WTC11 (cell line): ENCODE measurements at regions not wholly inside any gene's neighbourhood (a gene's known extent, or its start where the extent isn't known, plus 50 kb on each side); places are given as distances from the start of the nearest gene placed in this dataset.

Experiments used
- ATAC-seq: fragments of 200-7000 bp; cut with Tn5 transposase; 2 replicates; pipeline ENCODE4 v1.10.0; 2021; ENCODE audit warnings: mild to moderate bottlenecking, moderate library complexity
- CTCF ChIA-PET: fragments of 300-600 bp; sonication (Branson Sonifier 250); formaldehyde crosslinking; loops from one replicate; lab custom pipeline; 2021; ENCODE audit warnings: antibody characterized with exemption; lab: Charles Lee
- POLR2A ChIA-PET: fragments of 350-600 bp; sonication (Branson Sonifier 250); formaldehyde crosslinking; loops from one replicate; lab custom pipeline; 2021; ENCODE audit warnings: antibody characterized with exemption; lab: Charles Lee
- DNase-seq: peaks from one replicate; pipeline ENCODE4 v3.0.0; 2021; ENCODE audit warnings: low spot score
- H3K27ac Mint-ChIP-seq: 2 replicates; pipeline ENCODE4 v1.8.0; 2021; ENCODE audit warnings: mixed read lengths
- H3K27me3 Mint-ChIP-seq: 2 replicates; pipeline ENCODE4 v1.8.0; 2021; ENCODE audit warnings: low read depth, mild to moderate bottlenecking, moderate library complexity, mixed read lengths
- H3K36me3 Mint-ChIP-seq: 2 replicates; pipeline ENCODE4 v1.8.0; 2021; ENCODE audit warnings: mixed read lengths
- H3K4me1 Mint-ChIP-seq: 2 replicates; pipeline ENCODE4 v1.8.0; 2022; ENCODE audit warnings: mixed read lengths
- H3K4me3 Mint-ChIP-seq: 2 replicates; pipeline ENCODE4 v1.8.0; 2021; ENCODE audit warnings: mild to moderate bottlenecking, moderate library complexity, mixed read lengths
- H3K9me3 Mint-ChIP-seq: 2 replicates; pipeline ENCODE4 v1.8.0; 2021; ENCODE audit warnings: mixed read lengths
- AFF4 ChIP-seq: sonication (generic); formaldehyde crosslinking; IDR thresholded peaks from 2 replicates; pipeline ENCODE4 v1.8.1; 2023; ENCODE audit warnings: mild to moderate bottlenecking, missing genetic modification reagents, borderline replicate concordance
- ATF1 ChIP-seq: sonication (generic); formaldehyde crosslinking; IDR thresholded peaks from 2 replicates; pipeline ENCODE4 v1.8.1; 2023; ENCODE audit warnings: mild to moderate bottlenecking, moderate library complexity, missing genetic modification reagents
- CBFB ChIP-seq: sonication (generic); formaldehyde crosslinking; IDR thresholded peaks from 2 replicates; pipeline ENCODE4 v1.8.1; 2022; ENCODE audit warnings: mild to moderate bottlenecking, low read depth, missing genetic modification reagents
- CREB1 ChIP-seq: sonication (generic); formaldehyde crosslinking; IDR thresholded peaks from 2 replicates; pipeline ENCODE4 v1.8.0; 2023; ENCODE audit warnings: mild to moderate bottlenecking, missing genetic modification reagents
- FOXP1 ChIP-seq: sonication (generic); formaldehyde crosslinking; IDR thresholded peaks from 2 replicates; pipeline ENCODE4 v1.8.0; 2022; ENCODE audit warnings: missing genetic modification reagents, mild to moderate bottlenecking, moderate library complexity, borderline replicate concordance
- HMGA2 ChIP-seq: fragments of 250-450 bp; sonication (Bioruptor Pico); IDR thresholded peaks from 2 replicates; pipeline ENCODE4 v1.4.0; 2021; ENCODE audit warnings: mild to moderate bottlenecking, moderate library complexity
- HMGXB4 ChIP-seq: sonication (generic); formaldehyde crosslinking; IDR thresholded peaks from 2 replicates; pipeline ENCODE4 v1.8.1; 2023; ENCODE audit warnings: mild to moderate bottlenecking, moderate library complexity, missing genetic modification reagents
- KAT7 ChIP-seq: sonication (generic); formaldehyde crosslinking; IDR thresholded peaks from 2 replicates; pipeline ENCODE4 v1.8.1; 2023; ENCODE audit warnings: missing genetic modification reagents, mild to moderate bottlenecking, borderline replicate concordance
- MXD4 ChIP-seq: fragments of 250-450 bp; sonication (Bioruptor Pico); IDR thresholded peaks from 2 replicates; pipeline ENCODE4 v1.8.0; 2021; ENCODE audit warnings: mild to moderate bottlenecking, moderate library complexity, borderline replicate concordance
- NR3C1 ChIP-seq: sonication (generic); formaldehyde crosslinking; conservative IDR thresholded peaks from 2 replicates; pipeline ENCODE4 v1.8.1; 2023; ENCODE audit warnings: low read depth, mild to moderate bottlenecking, missing genetic modification reagents
- SMAD3 ChIP-seq: sonication (generic); formaldehyde crosslinking; IDR thresholded peaks from 2 replicates; pipeline ENCODE4 v1.8.0; 2022; ENCODE audit warnings: missing genetic modification reagents, mild to moderate bottlenecking, borderline replicate concordance
- ZNF121 ChIP-seq: sonication (generic); formaldehyde crosslinking; IDR thresholded peaks from 2 replicates; pipeline ENCODE4 v1.8.0; 2023; ENCODE audit warnings: missing genetic modification reagents
- ZNF263 ChIP-seq: sonication (generic); formaldehyde crosslinking; IDR thresholded peaks from 2 replicates; pipeline ENCODE4 v1.8.1; 2022; ENCODE audit warnings: low read depth, mild to moderate bottlenecking, moderate library complexity, missing genetic modification reagents
- ZNF281 ChIP-seq: sonication (generic); formaldehyde crosslinking; IDR thresholded peaks from 2 replicates; pipeline ENCODE4 v1.8.0; 2023; ENCODE audit warnings: mild to moderate bottlenecking, missing genetic modification reagents
- TF ChIP-seq, protein P1 (sequence below): sonication (generic); formaldehyde crosslinking; conservative IDR thresholded peaks from 2 replicates; pipeline ENCODE4 v1.8.1; 2023; ENCODE audit warnings: mild to moderate bottlenecking, low read depth, missing genetic modification reagents, moderate library complexity
- TF ChIP-seq, protein P2 (sequence below): sonication (generic); formaldehyde crosslinking; IDR thresholded peaks from 2 replicates; pipeline ENCODE4 v1.8.0; 2022; ENCODE audit warnings: mild to moderate bottlenecking, missing genetic modification reagents
- TF ChIP-seq, protein P3 (sequence below): sonication (generic); formaldehyde crosslinking; IDR thresholded peaks from 2 replicates; pipeline ENCODE4 v1.8.0; 2022; ENCODE audit warnings: mild to moderate bottlenecking, missing genetic modification reagents

DNA sequence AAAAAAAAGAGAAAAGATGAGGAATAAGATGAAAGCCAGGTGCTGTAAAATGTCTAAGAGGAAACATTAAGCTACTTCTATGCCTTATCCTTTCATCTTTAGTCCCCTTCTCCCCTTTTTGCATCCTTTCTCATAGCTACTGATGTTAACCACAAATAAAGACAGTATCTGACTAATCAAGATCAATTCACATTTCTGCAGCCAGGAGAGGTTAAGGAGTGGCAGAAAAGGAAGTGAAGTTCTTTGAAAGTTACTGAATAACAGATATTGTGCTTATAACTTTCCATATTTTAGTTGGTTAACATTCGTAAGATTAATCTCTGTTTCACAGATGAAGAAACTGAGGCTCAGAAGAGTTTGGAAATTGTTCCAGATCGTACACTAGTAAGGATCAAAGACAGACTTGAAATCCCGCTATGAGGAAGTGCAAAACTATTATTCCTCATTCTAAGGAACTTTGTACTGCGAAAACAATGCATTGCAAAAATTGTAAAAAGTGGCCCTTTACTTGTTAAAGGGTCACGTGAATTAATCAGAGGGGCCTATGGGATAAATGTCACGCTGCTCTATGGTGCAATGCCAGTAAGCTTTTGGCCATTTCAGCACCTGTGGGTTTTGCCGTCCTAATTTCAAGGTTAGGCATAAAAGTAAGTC, 117.7 kb upstream of the GRM7 start (continued):
- no peak for TF ChIP-seq ZNF281 (CRISPR knock-in tag)
- TF ChIP-seq, protein P1, sequence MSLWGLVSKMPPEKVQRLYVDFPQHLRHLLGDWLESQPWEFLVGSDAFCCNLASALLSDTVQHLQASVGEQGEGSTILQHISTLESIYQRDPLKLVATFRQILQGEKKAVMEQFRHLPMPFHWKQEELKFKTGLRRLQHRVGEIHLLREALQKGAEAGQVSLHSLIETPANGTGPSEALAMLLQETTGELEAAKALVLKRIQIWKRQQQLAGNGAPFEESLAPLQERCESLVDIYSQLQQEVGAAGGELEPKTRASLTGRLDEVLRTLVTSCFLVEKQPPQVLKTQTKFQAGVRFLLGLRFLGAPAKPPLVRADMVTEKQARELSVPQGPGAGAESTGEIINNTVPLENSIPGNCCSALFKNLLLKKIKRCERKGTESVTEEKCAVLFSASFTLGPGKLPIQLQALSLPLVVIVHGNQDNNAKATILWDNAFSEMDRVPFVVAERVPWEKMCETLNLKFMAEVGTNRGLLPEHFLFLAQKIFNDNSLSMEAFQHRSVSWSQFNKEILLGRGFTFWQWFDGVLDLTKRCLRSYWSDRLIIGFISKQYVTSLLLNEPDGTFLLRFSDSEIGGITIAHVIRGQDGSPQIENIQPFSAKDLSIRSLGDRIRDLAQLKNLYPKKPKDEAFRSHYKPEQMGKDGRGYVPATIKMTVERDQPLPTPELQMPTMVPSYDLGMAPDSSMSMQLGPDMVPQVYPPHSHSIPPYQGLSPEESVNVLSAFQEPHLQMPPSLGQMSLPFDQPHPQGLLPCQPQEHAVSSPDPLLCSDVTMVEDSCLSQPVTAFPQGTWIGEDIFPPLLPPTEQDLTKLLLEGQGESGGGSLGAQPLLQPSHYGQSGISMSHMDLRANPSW (CRISPR knock-in tag): no peak
- TF ChIP-seq HMGXB4 (CRISPR knock-in tag): no peak
- no peak for TF ChIP-seq MXD4 (CRISPR knock-in tag)
- TF ChIP-seq, protein P2, sequence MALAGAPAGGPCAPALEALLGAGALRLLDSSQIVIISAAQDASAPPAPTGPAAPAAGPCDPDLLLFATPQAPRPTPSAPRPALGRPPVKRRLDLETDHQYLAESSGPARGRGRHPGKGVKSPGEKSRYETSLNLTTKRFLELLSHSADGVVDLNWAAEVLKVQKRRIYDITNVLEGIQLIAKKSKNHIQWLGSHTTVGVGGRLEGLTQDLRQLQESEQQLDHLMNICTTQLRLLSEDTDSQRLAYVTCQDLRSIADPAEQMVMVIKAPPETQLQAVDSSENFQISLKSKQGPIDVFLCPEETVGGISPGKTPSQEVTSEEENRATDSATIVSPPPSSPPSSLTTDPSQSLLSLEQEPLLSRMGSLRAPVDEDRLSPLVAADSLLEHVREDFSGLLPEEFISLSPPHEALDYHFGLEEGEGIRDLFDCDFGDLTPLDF (CRISPR knock-in tag): no peak
- no peak for TF ChIP-seq CBFB (CRISPR knock-in tag)
- no peak for TF ChIP-seq ZNF121 (CRISPR knock-in tag)
- TF ChIP-seq KAT7: no peak
- TF ChIP-seq ATF1 (CRISPR knock-in tag): no peak
- TF ChIP-seq HMGA2 (CRISPR knock-in tag): no peak
- no peak for TF ChIP-seq AFF4 (CRISPR knock-in tag)

- TF ChIP-seq MXD4 (CRISPR knock-in tag) (no peak), CREB1 (CRISPR knock-in tag) (no peak), ZNF263 (CRISPR knock-in tag) (no peak), NR3C1 (CRISPR knock-in tag) (no peak), FOXP1 (CRISPR knock-in tag) (no peak), SMAD3 (CRISPR knock-in tag) (no peak)
- TF ChIP-seq, protein P3, sequence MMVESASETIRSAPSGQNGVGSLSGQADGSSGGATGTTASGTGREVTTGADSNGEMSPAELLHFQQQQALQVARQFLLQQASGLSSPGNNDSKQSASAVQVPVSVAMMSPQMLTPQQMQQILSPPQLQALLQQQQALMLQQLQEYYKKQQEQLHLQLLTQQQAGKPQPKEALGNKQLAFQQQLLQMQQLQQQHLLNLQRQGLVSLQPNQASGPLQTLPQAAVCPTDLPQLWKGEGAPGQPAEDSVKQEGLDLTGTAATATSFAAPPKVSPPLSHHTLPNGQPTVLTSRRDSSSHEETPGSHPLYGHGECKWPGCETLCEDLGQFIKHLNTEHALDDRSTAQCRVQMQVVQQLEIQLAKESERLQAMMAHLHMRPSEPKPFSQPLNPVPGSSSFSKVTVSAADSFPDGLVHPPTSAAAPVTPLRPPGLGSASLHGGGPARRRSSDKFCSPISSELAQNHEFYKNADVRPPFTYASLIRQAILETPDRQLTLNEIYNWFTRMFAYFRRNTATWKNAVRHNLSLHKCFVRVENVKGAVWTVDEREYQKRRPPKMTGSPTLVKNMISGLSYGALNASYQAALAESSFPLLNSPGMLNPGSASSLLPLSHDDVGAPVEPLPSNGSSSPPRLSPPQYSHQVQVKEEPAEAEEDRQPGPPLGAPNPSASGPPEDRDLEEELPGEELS (CRISPR knock-in tag): no peak
- TF ChIP-seq, all 79 proteins: peak for 0
- DNase-seq (no peak), ATAC-seq (no peak)
- Mint-ChIP-seq H3K27ac (no peak overlapping the region), H3K4me1 (peaks cover 9% of the 10 kb centered on the region), H3K27me3 (no peaks in the 10 kb centered on the region), H3K4me3 (no peak overlapping the region), H3K36me3 (peaks cover 45% of the 10 kb centered on the region), H3K9me3 (peaks cover 61% of the 10 kb centered on the region)
- ChIA-PET CTCF (no interaction called here), POLR2A (no interaction called here)
These were observed 114.5 kb upstream of the GRM7 start for GRCh38 chr3:6746443-6746842.
